Neural progenitor cell (in vitro differentiated cells): ENCODE measurements at regions not wholly inside any gene's neighbourhood (a gene's known extent, or its start where the extent isn't known, plus 50 kb on each side); places are given as distances from the start of the nearest gene placed in this dataset.

ENCODE experiments used
- DNase-seq: peaks from one replicate; pipeline ENCODE4 v3.0.0-alpha.2; 2016; ENCODE audit warnings: low spot score
- H2AFZ ChIP-seq: fragments of 200-600 bp; sonication (generic); replicated peaks from 2 replicates; pipeline ENCODE4 v1.6.1; 2016; ENCODE audit warnings: antibody characterized with exemption
- H3F3A ChIP-seq: fragments of 200-600 bp; sonication (generic); 2 replicates; pipeline ENCODE4 v1.6.1; 2016; ENCODE audit warnings: antibody characterized with exemption, low read depth
- H3K27ac ChIP-seq: fragments of 200-600 bp; sonication (generic); 2 replicates; pipeline ENCODE4 v1.5.1; 2016; ENCODE audit warnings: mild to moderate bottlenecking
- H3K27me3 ChIP-seq: fragments of 200-600 bp; sonication (generic); 2 replicates; pipeline ENCODE4 v1.6.1; 2016; ENCODE audit warnings: mild to moderate bottlenecking, moderate library complexity
- H3K36me3 ChIP-seq: fragments of 200-600 bp; sonication (generic); 2 replicates; pipeline ENCODE4 v1.5.1; 2016
- H3K4me1 ChIP-seq: fragments of 200-600 bp; sonication (generic); 2 replicates; pipeline ENCODE4 v1.6.1; 2016; ENCODE audit warnings: mixed run types
- H3K4me2 ChIP-seq: fragments of 200-600 bp; sonication (generic); 2 replicates; pipeline ENCODE4 v1.6.1; 2016
- H3K4me3 ChIP-seq: fragments of 200-600 bp; sonication (generic); 2 replicates; pipeline ENCODE4 v1.5.1; 2016
- H3K79me2 ChIP-seq: fragments of 200-600 bp; sonication (generic); 2 replicates; pipeline ENCODE4 v1.6.1; 2016; ENCODE audit warnings: low read depth
- H3K9ac ChIP-seq: fragments of 200-600 bp; sonication (generic); 2 replicates; pipeline ENCODE4 v1.6.1; 2016
- H3K9me3 ChIP-seq: fragments of 200-600 bp; sonication (generic); 2 replicates; pipeline ENCODE4 v1.5.1; 2016; ENCODE audit warnings: low read depth
- H4K20me1 ChIP-seq: fragments of 200-600 bp; sonication (generic); 2 replicates; pipeline ENCODE4 v1.6.1; 2016; ENCODE audit warnings: low read depth
- H3K27ac Mint-ChIP-seq: 3 replicates; pipeline ENCODE4 v1.8.0; 2021; ENCODE audit warnings: mixed read lengths
- H3K27me3 Mint-ChIP-seq: 2 replicates; pipeline ENCODE4 v1.8.0; 2022; ENCODE audit warnings: low read depth, mild to moderate bottlenecking, inconsistent platforms, moderate library complexity, mixed read lengths; ENCODE audit not compliant: insufficient read depth
- H3K36me3 Mint-ChIP-seq: 3 replicates; pipeline ENCODE4 v1.8.0; 2021; ENCODE audit warnings: mixed read lengths
- H3K4me1 Mint-ChIP-seq: 3 replicates; pipeline ENCODE4 v1.8.0; 2021; ENCODE audit warnings: mixed read lengths
- H3K4me3 Mint-ChIP-seq: 3 replicates; pipeline ENCODE4 v1.8.0; 2021; ENCODE audit warnings: mild to moderate bottlenecking, moderate library complexity, mixed read lengths
- H3K9me3 Mint-ChIP-seq: 3 replicates; pipeline ENCODE4 v1.8.0; 2020; ENCODE audit warnings: mixed read lengths
- CTCF ChIP-seq: fragments of 200-600 bp; sonication (generic); IDR thresholded peaks from 2 replicates; pipeline ENCODE4 v1.5.1; 2017; ENCODE audit warnings: antibody characterized with exemption, mild to moderate bottlenecking
- EZH2 ChIP-seq: fragments of 200-600 bp; sonication (generic); IDR thresholded peaks from 2 replicates; pipeline ENCODE4 v1.6.1; 2017; ENCODE audit warnings: antibody characterized with exemption, mild to moderate bottlenecking, moderate library complexity
- EZH2phosphoT487 ChIP-seq: fragments of 200-600 bp; sonication (generic); IDR thresholded peaks from 2 replicates; pipeline ENCODE4 v1.6.1; 2017; ENCODE audit warnings: antibody characterized with exemption

GRCh38 chr12:19055589-19055988 lies 73.9 kb upstream of the PLEKHA5 start:
- Mint-ChIP-seq H3K36me3 (no peaks in the 10 kb centered on the region), H3K9me3 (no peaks in the 10 kb centered on the region), H3K4me3 (no peak overlapping the region), H3K4me1 (peaks cover 11% of the 10 kb centered on the region), H3K27me3 (peaks cover 2% of the 10 kb centered on the region), H3K27ac (no peak overlapping the region)
- Histone ChIP-seq H2AFZ (no peak overlapping the region), H3K27me3 (no peaks in the 10 kb centered on the region), H3K79me2 (no peaks in the 10 kb centered on the region), H3K9me3 (no peaks in the 10 kb centered on the region), H3F3A (no peaks in the 10 kb centered on the region), H3K4me2 (no peak overlapping the region), H3K4me1 (no peaks in the 10 kb centered on the region), H3K27ac (no peak overlapping the region), H3K36me3 (no peaks in the 10 kb centered on the region), H3K9ac (no peak overlapping the region), H4K20me1 (no peaks in the 10 kb centered on the region), H3K4me3 (no peak overlapping the region)
- TF ChIP-seq CTCF (no peak), EZH2 (no peak), EZH2phosphoT487 (no peak)
- no peak for DNase-seq

GRCh38 chr12:19058235-19059021 lies 71.1 kb upstream of the PLEKHA5 start:
- Mint-ChIP-seq H3K4me3 (no peak overlapping the region), H3K27me3 (peaks cover under 1% of the 10 kb centered on the region), H3K27ac (no peak overlapping the region), H3K36me3 (no peaks in the 10 kb centered on the region), H3K4me1 (peaks cover 8% of the 10 kb centered on the region), H3K9me3 (no peaks in the 10 kb centered on the region)
- H3K79me2 ChIP-seq = no peaks in the 10 kb centered on the region
- H2AFZ ChIP-seq = peak overlapping the region; percentile 89
- no peak for DNase-seq
- no peaks in the 10 kb centered on the region for H3K9me3 ChIP-seq
- no peaks in the 10 kb centered on the region for H3K4me1 ChIP-seq
- H3K27me3 ChIP-seq = no peaks in the 10 kb centered on the region
- H4K20me1 ChIP-seq = no peaks in the 10 kb centered on the region
- no peak overlapping the region for H3K9ac ChIP-seq
- TF ChIP-seq EZH2phosphoT487 (no peak), CTCF (no peak), EZH2 (no peak)
- no peak overlapping the region for H3K4me3 ChIP-seq
- no peaks in the 10 kb centered on the region for H3F3A ChIP-seq
- H3K27ac ChIP-seq = no peak overlapping the region
- no peak overlapping the region for H3K4me2 ChIP-seq
- H3K36me3 ChIP-seq = no peaks in the 10 kb centered on the region

- no peak overlapping the region for H3K27ac Mint-ChIP-seq
- Histone ChIP-seq H4K20me1 (no peaks in the 10 kb centered on the region), H3K4me3 (no peak overlapping the region), H3K4me2 (no peak overlapping the region), H3F3A (no peaks in the 10 kb centered on the region), H2AFZ (no peak overlapping the region), H3K9ac (no peak overlapping the region), H3K9me3 (no peaks in the 10 kb centered on the region), H3K27me3 (no peaks in the 10 kb centered on the region), H3K4me1 (peaks cover 20% of the 10 kb centered on the region), H3K79me2 (no peaks in the 10 kb centered on the region), H3K36me3 (no peaks in the 10 kb centered on the region), H3K27ac (no peak overlapping the region)
- no peaks in the 10 kb centered on the region for H3K36me3 Mint-ChIP-seq
- peaks cover 29% of the 10 kb centered on the region for H3K4me1 Mint-ChIP-seq
- no peaks in the 10 kb centered on the region for H3K9me3 Mint-ChIP-seq
- DNase-seq = no peak
- peaks cover 5% of the 10 kb centered on the region for H3K27me3 Mint-ChIP-seq
- TF ChIP-seq EZH2 (no peak), EZH2phosphoT487 (no peak), CTCF (no peak)
- H3K4me3 Mint-ChIP-seq = no peak overlapping the region
Measured at GRCh38 chr12:19064713-19065112, 64.8 kb upstream of the PLEKHA5 start.
